ENCODE measurements at regions not wholly inside any gene's neighbourhood (a gene's known extent, or its start where the extent isn't known, plus 50 kb on each side); places are given as distances from the start of the nearest gene placed in this dataset.

GRCh38 chr11:119886667-119887230 is 157.7 kb upstream of the NECTIN1 start:
- TF ChIP-seq CTCF (IDR thresholded peaks at IDR 0.05; ENCODE audit: poor library complexity, severe bottlenecking) (no peak), SMC3 (conservative IDR thresholded peaks at IDR 0.05; ENCODE audit: poor library complexity) (no peak), EP300 (conservative IDR thresholded peaks at IDR 0.05; ENCODE audit: poor library complexity, severe bottlenecking) (no peak), EZH2 (IDR thresholded peaks at IDR 0.05; ENCODE audit: borderline replicate concordance, insufficient read depth, low read length, poor library complexity, severe bottlenecking) (no peak), TAF1 (IDR thresholded peaks at IDR 0.05; ENCODE audit: low read depth) (no peak)
